GM12864 (cell line): ENCODE measurements at regions not wholly inside any gene's neighbourhood (a gene's known extent, or its start where the extent isn't known, plus 50 kb on each side); places are given as distances from the start of the nearest gene placed in this dataset.

Experiments used
- DNase-seq: peaks from one replicate; pipeline ENCODE4 v3.0.0-alpha.2; 2011; ENCODE audit warnings: low read depth
- H3K4me3 ChIP-seq: 2 replicates; pipeline ENCODE4 v1.5.1; 2011; ENCODE audit warnings: mild to moderate bottlenecking, low read depth, low read length, control low read depth
- TF ChIP-seq, protein P1 (sequence below): IDR thresholded peaks from 2 replicates; pipeline ENCODE4 v1.5.1; 2011; ENCODE audit warnings: low read depth, mild to moderate bottlenecking, moderate library complexity, low read length, control low read depth, inconsistent platforms; ENCODE audit errors: missing control alignments

DNA sequence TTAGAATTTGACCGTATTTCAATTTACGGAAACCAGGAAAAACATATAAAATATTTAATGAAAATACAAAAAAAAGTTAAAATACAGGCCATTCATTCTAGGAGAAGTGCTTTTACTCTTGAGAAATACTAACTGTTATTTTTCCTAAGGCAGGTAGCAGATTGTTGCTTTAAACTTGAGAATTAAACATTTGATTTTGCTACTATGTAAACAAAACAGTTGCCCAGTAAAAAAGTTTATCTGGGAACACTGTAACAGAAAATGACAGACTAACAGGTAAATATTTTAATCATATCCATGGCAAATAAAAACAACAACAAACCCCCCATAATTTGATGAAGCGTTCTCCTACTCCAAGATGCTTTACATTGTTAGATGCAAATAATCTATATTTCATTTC is 350.5 kb downstream of the CRPPA start:
- DNase-seq, result no peak
- no peak overlapping the region for H3K4me3 ChIP-seq
- TF ChIP-seq, protein P1, sequence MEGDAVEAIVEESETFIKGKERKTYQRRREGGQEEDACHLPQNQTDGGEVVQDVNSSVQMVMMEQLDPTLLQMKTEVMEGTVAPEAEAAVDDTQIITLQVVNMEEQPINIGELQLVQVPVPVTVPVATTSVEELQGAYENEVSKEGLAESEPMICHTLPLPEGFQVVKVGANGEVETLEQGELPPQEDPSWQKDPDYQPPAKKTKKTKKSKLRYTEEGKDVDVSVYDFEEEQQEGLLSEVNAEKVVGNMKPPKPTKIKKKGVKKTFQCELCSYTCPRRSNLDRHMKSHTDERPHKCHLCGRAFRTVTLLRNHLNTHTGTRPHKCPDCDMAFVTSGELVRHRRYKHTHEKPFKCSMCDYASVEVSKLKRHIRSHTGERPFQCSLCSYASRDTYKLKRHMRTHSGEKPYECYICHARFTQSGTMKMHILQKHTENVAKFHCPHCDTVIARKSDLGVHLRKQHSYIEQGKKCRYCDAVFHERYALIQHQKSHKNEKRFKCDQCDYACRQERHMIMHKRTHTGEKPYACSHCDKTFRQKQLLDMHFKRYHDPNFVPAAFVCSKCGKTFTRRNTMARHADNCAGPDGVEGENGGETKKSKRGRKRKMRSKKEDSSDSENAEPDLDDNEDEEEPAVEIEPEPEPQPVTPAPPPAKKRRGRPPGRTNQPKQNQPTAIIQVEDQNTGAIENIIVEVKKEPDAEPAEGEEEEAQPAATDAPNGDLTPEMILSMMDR, result no peak

DNA sequence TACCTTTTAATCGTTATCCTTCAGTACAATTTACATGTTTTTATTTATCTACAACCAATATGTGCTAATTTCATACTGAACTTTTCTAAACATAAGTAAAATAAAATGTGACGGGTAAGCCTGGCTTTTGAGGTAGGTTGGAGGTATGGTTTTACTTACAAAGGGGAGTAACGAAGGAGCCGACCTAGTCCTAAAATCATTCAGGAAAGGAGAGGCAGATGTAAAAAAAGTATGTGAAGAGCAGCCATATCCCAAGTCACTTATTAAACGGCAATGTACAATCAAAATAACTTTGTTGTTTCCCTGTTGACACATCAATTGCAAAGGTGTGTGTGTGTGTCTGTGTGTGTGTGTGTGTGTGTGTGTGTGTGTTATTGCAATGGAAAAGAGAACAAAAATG is 351.3 kb downstream of the CRPPA start:
- DNase-seq, result no peak
- H3K4me3 ChIP-seq, result no peak overlapping the region
- TF ChIP-seq, protein P1, result no peak

DNA sequence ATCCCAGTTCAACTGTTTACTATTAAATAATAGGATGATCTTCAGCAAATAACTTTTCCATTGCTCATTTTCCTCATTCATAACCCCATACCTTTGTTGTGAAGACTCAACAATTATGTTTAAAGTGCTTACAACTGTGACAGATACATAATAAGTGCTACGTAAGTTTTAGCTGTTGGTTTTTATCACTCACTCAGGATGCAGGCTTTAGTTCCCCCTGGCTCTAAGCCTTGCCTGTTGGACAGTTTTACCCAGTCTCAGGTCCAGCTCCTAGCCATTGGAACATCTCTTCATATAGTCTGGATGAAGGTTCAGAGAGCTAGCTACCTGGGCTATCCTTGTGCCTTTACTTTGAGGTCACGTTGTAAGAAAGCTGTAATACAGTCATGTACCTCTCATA is 353.2 kb downstream of the CRPPA start:
- DNase-seq, result no peak
- TF ChIP-seq, protein P1, result no peak
- H3K4me3 ChIP-seq, result no peak overlapping the region

DNA sequence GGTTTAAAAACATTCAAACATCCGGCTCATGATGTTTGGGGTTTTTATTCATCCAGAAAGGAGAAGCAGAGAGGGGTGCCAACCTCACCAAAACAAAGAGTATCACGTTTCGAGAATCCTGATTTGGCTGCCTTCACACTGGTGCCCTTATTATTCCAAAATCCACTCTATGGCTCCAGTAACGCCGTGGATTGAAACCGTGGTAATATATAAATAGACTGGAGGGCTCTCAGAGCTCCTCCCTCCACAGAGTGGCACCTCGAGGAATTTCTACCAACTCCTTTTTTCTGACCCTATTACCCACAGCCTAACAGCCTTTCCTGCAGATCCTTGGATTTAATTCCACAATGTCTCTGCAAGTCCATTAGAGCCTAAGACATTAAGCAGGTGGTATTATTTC is 353.6 kb downstream of the CRPPA start:
- TF ChIP-seq, protein P1, result no peak
- no peak for DNase-seq
- H3K4me3 ChIP-seq, result no peak overlapping the region

DNA sequence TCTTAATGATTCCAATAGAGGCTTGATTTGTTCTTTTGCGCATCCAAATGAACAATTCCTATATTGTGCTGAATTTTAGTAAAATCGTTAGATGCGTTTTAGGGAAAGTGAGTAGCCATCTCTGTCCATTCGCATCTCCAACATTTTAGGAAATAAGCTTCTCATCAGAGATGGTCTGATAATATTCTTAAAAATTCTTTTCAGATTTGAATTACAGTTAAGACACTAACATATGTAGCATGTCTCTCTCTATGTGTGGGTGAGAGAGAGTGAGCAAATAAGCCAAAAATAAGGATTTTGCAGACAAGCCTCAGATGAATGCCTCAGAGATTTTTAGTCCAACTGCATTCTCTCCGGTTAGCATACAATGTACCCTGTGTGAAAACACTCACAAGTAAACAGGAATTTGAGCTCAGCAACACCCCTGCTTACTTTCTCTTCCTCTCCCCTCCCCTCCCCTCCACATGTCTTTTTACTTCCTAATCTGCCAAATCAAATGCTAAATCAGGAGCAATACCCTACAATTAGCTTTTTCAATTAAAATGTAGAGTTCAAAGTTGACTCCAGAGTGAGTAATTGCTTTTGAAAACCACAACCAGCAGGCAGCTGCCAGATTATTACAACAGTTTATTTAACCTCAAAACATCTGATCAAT is 354.4 kb downstream of the CRPPA start:
- no peak overlapping the region for H3K4me3 ChIP-seq
- TF ChIP-seq, protein P1, result no peak
- no peak for DNase-seq

DNA sequence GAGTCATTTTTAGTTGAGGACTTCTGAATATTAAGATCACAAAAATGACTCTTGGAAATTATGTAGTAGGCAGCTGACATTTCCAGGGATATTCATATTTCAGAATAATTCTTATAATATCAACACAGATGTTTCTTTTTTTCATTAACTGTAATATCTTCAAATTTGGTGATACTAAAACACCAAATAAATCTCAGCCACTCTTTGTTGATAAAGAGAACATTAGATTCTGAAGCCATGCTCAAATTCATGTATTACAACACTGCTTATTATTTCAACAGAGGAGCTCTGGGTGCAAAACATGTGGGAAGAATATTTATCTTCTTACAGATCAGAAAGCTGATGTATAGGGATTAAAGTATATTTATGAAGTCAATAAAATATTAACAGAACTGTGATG is 355.4 kb downstream of the CRPPA start:
- TF ChIP-seq, protein P1, result no peak
- no peak overlapping the region for H3K4me3 ChIP-seq
- no peak for DNase-seq
